Thymus (tissue), 11 donors: ENCODE measurements at regions not wholly inside any gene's neighbourhood (a gene's known extent, or its start where the extent isn't known, plus 50 kb on each side); places are given as distances from the start of the nearest gene placed in this dataset.

Experiments
- DNase-seq, 9 donors: peaks; one replicate each; pipeline ENCODE4 v3.0.0-alpha.2; 2013; ENCODE audit warnings: low spot score in 9 of 9, low read depth in 6 of 9, missing footprints in 1 of 9
- H3K27ac ChIP-seq, 2 donors: one replicate each; pipeline ENCODE4 v1.5.1; 2013; ENCODE audit warnings: control low read depth in 1 of 2, low read depth in 1 of 2, low read length in 1 of 2, mild to moderate bottlenecking in 1 of 2, moderate library complexity in 1 of 2
- H3K27me3 ChIP-seq, 2 donors: one replicate each; pipeline ENCODE4 v1.5.1; 2013; ENCODE audit warnings: low read length in 1 of 2; ENCODE audit not compliant: control insufficient read depth in 2 of 2, insufficient read depth in 1 of 2
- H3K36me3 ChIP-seq, 2 donors: one replicate each; pipeline ENCODE4 v1.5.1; 2013; ENCODE audit warnings: low read length in 1 of 2, mild to moderate bottlenecking in 1 of 2, moderate library complexity in 1 of 2; ENCODE audit not compliant: control insufficient read depth in 2 of 2, insufficient read depth in 2 of 2
- H3K4me1 ChIP-seq, 2 donors: one replicate each; pipeline ENCODE4 v1.5.1; 2013; ENCODE audit warnings: low read length in 2 of 2; ENCODE audit not compliant: control insufficient read depth in 2 of 2, insufficient read depth in 2 of 2
- H3K4me3 ChIP-seq, 2 donors: one replicate each; pipeline ENCODE4 v1.5.1; 2013; ENCODE audit warnings: low read length in 2 of 2, control low read depth in 1 of 2, mild to moderate bottlenecking in 1 of 2
- H3K9me3 ChIP-seq, 2 donors: one replicate each; pipeline ENCODE4 v1.5.1; 2013; ENCODE audit warnings: low read length in 1 of 2, mild to moderate bottlenecking in 1 of 2; ENCODE audit not compliant: control insufficient read depth in 2 of 2, insufficient read depth in 1 of 2
- WGBS: extraction: QIAGEN DNeasy Blood & Tissue Kit; methylation state at CpG from one replicate; pipeline ENCODE4 v1.1.7; 2013; 5-methylcytosine and 5-hydroxymethylcytosine counted together
- donor health status: healthy.

DNA sequence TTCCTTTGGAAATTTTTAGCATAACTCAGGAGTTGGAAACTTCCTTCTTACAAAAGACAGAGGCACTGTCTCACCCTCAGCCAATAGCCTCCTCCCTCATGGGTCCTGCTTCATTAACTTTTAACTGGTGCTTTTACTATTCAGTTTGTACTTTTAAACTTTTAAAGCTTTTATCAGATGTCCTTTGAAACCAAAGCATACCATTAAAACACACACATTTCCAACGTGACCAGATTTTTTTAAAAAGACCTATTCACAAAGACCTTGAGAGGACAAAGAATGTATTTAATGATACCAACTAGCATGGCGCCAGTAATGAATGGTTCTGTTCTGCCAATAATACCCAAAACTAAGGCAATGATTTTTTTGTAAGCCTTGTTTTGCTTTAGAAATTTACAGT is 173.6 kb upstream of the EEA1 start:
- H3K4me1 ChIP-seq = no peaks in the 10 kb centered on the region
- no peak overlapping the region for H3K4me3 ChIP-seq
- no peak overlapping the region for H3K27ac ChIP-seq
- no peaks in the 10 kb centered on the region for H3K27me3 ChIP-seq
- H3K9me3 ChIP-seq = no peaks in the 10 kb centered on the region
- no peaks in the 10 kb centered on the region for H3K36me3 ChIP-seq
- DNase-seq = no peak
- 97% methylated on average over 2 of the region's 2 CpGs for WGBS

DNA sequence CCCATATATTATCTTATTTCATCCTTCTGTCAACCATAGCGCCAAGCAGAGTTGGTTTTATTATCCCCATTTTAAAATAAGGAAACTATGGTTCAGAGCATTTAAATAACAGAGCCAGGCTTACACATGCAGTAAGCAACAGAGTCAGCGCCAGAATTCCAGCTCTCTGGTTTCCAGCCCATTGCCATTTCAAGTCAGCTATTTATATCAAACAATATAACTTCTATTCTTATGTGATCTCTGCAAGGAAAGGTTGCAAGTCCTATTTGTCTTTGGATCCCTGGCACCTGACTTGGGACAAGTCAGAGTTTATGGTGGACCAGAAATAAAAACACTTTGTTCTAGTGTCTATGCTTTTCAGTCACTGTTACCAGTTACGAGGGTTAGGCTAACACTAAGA is 174.1 kb upstream of the EEA1 start:
- H3K27me3 ChIP-seq = no peaks in the 10 kb centered on the region
- no peak overlapping the region for H3K27ac ChIP-seq
- H3K36me3 ChIP-seq = no peaks in the 10 kb centered on the region
- no peaks in the 10 kb centered on the region for H3K9me3 ChIP-seq
- no peak overlapping the region for H3K4me3 ChIP-seq
- no peak for DNase-seq
- 99% methylated on average over 3 of the region's 3 CpGs for WGBS
- no peaks in the 10 kb centered on the region for H3K4me1 ChIP-seq

DNA sequence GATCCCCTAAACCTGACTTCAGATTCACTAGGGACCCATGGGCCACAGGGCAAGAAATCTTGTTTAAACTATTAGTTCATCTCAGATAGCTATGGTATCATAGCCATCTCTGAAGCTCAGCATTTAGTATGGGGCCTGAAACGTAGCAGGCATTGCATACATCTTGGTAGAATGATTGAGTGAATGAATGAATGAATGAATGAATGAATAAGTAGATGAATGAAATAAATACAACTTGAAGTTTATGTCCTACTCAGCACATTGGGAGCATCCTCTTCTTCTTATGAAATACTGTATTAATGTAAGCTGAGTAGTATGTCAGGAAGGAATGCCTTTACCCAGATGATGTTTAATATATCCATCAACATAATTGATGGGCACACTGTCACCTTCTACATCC is 175.4 kb upstream of the EEA1 start:
- Histone ChIP-seq H3K27me3 (no peaks in the 10 kb centered on the region), H3K27ac (no peak overlapping the region), H3K36me3 (no peaks in the 10 kb centered on the region), H3K4me1 (no peaks in the 10 kb centered on the region), H3K4me3 (no peak overlapping the region), H3K9me3 (no peaks in the 10 kb centered on the region)
- 90% methylated on average over 1 of the region's 1 CpG for WGBS
- DNase-seq = no peak

DNA sequence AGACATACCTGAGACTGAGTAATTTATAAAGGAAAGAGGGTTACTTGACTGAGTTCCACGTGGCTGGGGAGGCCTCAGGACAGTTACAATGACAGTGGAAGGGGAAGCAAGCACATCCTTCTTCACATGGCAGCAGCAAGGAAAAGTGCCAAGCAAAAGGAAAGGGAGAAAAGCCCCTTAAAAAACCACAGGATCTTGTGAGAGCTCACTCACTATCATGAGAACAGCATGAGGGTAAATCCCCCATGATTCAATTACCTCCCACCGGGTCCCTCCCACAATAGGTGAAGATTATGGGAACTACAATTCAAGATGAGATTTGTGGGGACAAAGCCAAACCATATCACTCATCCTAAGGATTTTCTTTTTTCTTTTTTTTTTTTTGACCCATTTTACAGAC is 177.8 kb upstream of the EEA1 start:
- WGBS = 74% methylated on average over 2 of the region's 2 CpGs
- no peaks in the 10 kb centered on the region for H3K27me3 ChIP-seq
- no peak overlapping the region for H3K27ac ChIP-seq
- no peak for DNase-seq
- no peaks in the 10 kb centered on the region for H3K36me3 ChIP-seq
- H3K4me3 ChIP-seq = no peak overlapping the region
- no peaks in the 10 kb centered on the region for H3K9me3 ChIP-seq
- no peaks in the 10 kb centered on the region for H3K4me1 ChIP-seq

DNA sequence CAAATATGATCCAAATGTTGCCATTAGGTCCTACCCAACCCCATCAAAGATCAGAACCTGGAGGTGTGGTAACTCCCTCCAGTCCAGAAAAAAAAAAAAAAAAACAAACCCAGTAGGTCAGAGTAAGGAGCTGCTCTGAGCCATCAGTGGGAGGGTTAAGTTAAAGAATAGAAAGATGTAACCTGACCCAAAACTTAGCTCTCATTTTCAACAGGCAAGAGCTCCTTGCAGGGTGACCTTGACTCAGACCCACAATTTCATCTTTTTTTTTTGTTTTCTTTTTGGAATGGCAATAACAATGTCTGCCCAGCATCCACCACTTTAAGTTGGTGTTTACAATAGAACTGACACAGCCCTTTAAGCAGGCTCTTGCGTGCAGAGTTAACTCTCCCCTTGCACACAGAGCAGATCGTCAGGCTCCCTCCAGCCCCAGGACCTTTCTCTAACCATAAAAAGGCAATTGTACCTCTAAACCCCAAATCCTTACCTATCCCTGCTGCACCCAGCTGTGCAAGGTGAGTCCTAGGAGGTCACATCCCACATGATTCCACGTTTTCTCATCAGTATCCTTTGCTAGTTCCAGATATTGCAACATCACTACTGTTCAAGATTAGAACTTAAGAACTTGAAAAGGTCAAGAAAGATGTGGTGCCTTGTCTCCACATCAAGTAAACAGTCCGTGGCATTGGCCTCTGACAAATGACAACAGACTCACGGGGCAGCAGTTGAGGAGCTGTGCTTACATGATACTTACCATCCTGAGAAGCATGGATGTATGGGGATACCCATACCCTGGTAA is 178.6 kb upstream of the EEA1 start:
- no peak for DNase-seq
- no peaks in the 10 kb centered on the region for H3K36me3 ChIP-seq
- no peaks in the 10 kb centered on the region for H3K9me3 ChIP-seq
- no peak overlapping the region for H3K4me3 ChIP-seq
- H3K27me3 ChIP-seq = no peaks in the 10 kb centered on the region
- no peaks in the 10 kb centered on the region for H3K4me1 ChIP-seq
- H3K27ac ChIP-seq = no peak overlapping the region
- 96% methylated on average over 5 of the region's 5 CpGs for WGBS

DNA sequence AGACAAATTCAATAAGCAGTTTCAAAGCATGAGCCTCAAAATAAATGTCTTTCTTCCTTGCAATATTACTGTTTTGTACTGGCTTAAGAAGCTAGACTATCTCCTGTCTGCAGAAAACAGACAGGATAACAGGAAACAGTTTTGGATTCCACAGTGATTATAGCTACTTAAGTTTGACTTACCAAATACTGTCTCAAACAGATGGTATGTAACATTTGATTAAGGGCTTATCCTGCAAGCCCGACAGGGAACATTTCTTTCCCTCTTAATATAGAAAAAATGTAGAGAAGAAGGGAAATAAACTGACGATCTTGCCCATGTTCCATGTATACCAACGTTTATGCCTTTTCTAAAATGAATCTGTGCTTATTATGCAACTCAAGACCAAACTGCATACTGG is 179.9 kb upstream of the EEA1 start:
- no peak for DNase-seq
- WGBS = 93% methylated on average over 3 of the region's 3 CpGs

DNA sequence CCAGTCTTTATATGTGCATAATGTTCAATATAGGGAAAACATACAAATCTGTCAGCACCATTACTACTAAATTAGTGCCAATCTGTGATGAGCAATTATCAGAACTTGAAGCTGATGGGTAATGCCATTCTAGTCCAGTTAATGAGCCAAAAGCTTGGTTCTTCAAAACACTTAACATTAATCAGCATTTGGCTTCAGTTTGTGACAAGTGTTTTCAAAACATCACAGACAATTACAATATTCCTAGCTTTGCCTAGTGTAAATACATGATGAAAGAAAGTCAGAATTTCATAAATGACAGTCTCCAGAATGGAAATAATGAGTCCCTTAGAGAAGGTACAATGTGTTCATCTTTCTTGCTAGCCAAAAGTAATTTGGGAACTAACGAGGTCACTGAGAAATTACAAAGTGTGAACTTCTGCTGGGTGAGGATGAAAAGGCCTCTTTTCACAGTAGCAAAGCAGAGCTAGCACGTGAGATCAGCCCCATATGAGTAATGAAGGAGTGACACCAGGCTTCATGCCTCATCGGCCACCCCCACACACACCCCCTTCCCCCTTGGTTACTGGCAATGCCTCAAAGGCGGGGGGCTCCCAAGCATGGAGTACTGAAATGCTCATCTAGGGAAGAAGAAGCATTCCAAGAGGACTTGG is 180.6 kb upstream of the EEA1 start:
- Histone ChIP-seq H3K27ac (no peak overlapping the region), H3K27me3 (no peaks in the 10 kb centered on the region), H3K9me3 (no peaks in the 10 kb centered on the region), H3K36me3 (no peaks in the 10 kb centered on the region), H3K4me1 (no peaks in the 10 kb centered on the region), H3K4me3 (no peak overlapping the region)
- 94% methylated on average over 4 of the region's 4 CpGs for WGBS
- DNase-seq = no peak

More for the DNA sequence above, 179.9 kb upstream of the EEA1 start:
- Histone ChIP-seq H3K27ac (no peak overlapping the region), H3K4me1 (no peaks in the 10 kb centered on the region), H3K27me3 (no peaks in the 10 kb centered on the region), H3K9me3 (no peaks in the 10 kb centered on the region), H3K36me3 (no peaks in the 10 kb centered on the region), H3K4me3 (no peak overlapping the region)

DNA sequence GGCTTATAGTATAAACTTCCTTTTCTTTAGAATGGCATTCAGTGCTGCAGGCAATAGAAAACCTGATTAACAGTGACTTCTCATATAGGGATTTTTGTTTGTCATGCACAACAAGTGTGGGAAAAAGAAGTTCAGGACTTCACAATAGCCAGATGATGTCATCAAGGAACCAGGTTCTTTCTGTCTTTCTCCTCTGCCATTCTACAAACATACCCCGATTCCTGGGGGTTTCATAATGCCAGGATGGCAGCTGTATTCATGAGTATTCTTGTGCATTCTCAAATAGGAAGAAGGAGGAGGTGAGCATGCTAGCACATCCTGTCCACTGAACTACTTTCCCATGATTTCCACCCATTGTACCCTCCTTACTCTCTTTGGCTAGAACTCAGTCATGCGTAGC is 182.7 kb upstream of the EEA1 start:
- no peaks in the 10 kb centered on the region for H3K36me3 ChIP-seq
- no peaks in the 10 kb centered on the region for H3K27me3 ChIP-seq
- no peaks in the 10 kb centered on the region for H3K9me3 ChIP-seq
- no peaks in the 10 kb centered on the region for H3K4me1 ChIP-seq
- no peak overlapping the region for H3K4me3 ChIP-seq
- H3K27ac ChIP-seq = no peak overlapping the region
- DNase-seq = no peak
- WGBS = 98% methylated on average over 2 of the region's 2 CpGs

DNA sequence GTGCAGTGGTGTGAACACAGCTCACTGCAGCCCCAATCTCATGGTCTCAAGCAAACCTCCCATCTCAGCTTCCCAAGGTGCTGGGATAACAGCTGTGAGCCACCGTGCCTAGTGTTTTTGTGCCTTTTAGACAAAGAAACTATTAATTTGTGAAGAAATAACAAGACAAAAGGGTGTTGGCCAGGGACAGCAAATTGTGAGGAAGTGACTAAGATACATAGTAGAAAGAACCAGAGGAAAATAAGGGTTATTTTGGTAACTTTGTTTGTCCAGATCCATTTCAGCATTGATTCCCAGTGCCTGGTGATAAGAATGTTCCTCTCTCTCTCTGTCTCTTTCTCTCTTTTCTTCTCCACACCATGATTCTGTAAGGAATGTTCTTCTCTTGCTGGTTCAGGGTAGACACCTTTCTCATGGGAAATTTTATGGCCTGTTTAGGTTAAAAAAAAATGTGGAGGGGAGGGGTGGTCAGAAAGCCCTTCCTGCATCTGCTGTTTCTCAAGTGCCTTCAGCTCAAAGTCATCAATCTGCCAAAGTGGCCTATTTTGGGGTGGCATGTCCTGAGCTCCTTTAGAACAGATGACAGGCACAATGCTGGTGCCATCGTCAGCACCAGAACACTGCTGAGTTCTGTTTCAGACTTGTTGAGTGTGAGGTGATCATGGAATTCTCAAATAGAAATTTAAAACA is 184.4 kb upstream of the EEA1 start:
- no peak overlapping the region for H3K27ac ChIP-seq
- WGBS = 60% methylated on average over 2 of the region's 2 CpGs
- no peaks in the 10 kb centered on the region for H3K27me3 ChIP-seq
- no peaks in the 10 kb centered on the region for H3K4me1 ChIP-seq
- H3K36me3 ChIP-seq = no peaks in the 10 kb centered on the region
- no peak for DNase-seq
- no peaks in the 10 kb centered on the region for H3K9me3 ChIP-seq
- no peak overlapping the region for H3K4me3 ChIP-seq
